ENCODE measurements at regions not wholly inside any gene's neighbourhood (a gene's known extent, or its start where the extent isn't known, plus 50 kb on each side); places are given as distances from the start of the nearest gene placed in this dataset.

DNA sequence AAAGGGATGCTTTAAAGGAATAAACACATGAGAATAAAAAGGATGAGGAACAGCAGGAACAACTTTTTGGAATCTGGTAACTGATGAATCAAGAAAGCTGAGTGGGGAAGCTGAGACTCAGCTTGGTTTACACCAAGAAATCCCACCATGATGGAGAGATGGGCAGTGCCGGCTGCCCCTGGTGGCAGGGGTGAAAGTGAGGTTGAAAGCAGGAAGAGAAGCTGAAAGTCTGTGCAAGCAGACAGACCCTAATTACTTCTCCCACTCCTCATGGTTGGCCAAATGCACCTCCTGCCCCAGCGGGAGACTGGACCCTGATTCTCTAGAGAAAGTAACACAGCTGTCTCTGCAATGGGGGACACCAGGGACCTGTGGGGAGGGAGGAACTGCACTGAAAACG is 57.6 kb upstream of the NANOS1 start:
- TF ChIP-seq, protein P1, sequence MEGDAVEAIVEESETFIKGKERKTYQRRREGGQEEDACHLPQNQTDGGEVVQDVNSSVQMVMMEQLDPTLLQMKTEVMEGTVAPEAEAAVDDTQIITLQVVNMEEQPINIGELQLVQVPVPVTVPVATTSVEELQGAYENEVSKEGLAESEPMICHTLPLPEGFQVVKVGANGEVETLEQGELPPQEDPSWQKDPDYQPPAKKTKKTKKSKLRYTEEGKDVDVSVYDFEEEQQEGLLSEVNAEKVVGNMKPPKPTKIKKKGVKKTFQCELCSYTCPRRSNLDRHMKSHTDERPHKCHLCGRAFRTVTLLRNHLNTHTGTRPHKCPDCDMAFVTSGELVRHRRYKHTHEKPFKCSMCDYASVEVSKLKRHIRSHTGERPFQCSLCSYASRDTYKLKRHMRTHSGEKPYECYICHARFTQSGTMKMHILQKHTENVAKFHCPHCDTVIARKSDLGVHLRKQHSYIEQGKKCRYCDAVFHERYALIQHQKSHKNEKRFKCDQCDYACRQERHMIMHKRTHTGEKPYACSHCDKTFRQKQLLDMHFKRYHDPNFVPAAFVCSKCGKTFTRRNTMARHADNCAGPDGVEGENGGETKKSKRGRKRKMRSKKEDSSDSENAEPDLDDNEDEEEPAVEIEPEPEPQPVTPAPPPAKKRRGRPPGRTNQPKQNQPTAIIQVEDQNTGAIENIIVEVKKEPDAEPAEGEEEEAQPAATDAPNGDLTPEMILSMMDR (IDR thresholded peaks at IDR 0.05 in 4 of 5, conservative IDR thresholded peaks at IDR 0.05 in 1 of 5) = no peak
- no peak for TF ChIP-seq POLR2A (IDR thresholded peaks at IDR 0.05)

Measured in gastrocnemius medialis (tissue), 4 donors.